C4-2B (cell line): ENCODE measurements at regions not wholly inside any gene's neighbourhood (a gene's known extent, or its start where the extent isn't known, plus 50 kb on each side); places are given as distances from the start of the nearest gene placed in this dataset.

ENCODE experiments used
- H3K27ac ChIP-seq: fragments of 450-650 bp; 2 replicates; pipeline ENCODE4 v1.5.1; 2017
- CTCF ChIP-seq: fragments of 450-650 bp; conservative IDR thresholded peaks from 2 replicates; pipeline ENCODE4 v1.5.1; 2017; ENCODE audit warnings: mild to moderate bottlenecking
- ZFX ChIP-seq: fragments of 450-650 bp; IDR thresholded peaks from 2 replicates; pipeline ENCODE4 v1.6.1; 2017

- TF ChIP-seq ZFX (no peak), CTCF (no peak)
- H3K27ac ChIP-seq, result no peak overlapping the region
Measured at GRCh38 chr5:84487963-84488362, 103.3 kb upstream of the EDIL3 start.

- TF ChIP-seq CTCF (no peak), ZFX (no peak)
- no peak overlapping the region for H3K27ac ChIP-seq
Measured at GRCh38 chr5:84480873-84481637, 96.4 kb upstream of the EDIL3 start.

- no peak for TF ChIP-seq CTCF
- TF ChIP-seq ZFX, result no peak
- no peak overlapping the region for H3K27ac ChIP-seq
Measured at GRCh38 chr5:84478603-84479002, 93.9 kb upstream of the EDIL3 start.

- TF ChIP-seq ZFX, result no peak
- no peak for TF ChIP-seq CTCF
- no peak overlapping the region for H3K27ac ChIP-seq
Measured at GRCh38 chr5:84477485-84477884, 92.8 kb upstream of the EDIL3 start.

GRCh38 chr5:84474126-84474525, 89.4 kb upstream of the EDIL3 start:
- TF ChIP-seq ZFX, result no peak
- no peak for TF ChIP-seq CTCF

DNA sequence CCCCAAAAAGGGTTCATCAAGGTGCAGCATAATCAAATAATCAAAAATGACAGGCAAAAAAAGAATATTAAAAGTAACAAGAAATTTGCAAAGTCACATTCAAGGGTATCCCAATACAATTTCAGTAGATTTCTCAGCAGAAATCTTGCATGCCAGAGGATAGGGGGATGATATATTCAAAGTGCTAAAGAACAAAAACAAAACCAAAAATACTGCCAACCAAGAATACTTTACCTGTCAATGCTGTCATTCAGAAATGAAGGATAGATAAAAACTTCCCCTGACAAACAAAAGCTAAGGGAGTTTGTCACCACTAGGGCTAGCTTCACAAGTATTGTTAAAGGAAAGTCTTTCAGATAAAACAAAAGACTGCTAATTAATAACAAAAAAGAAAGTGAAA, 68.7 kb upstream of the EDIL3 start:
- no peak for TF ChIP-seq ZFX
- no peak for TF ChIP-seq CTCF
- no peak overlapping the region for H3K27ac ChIP-seq

More at GRCh38 chr5:84474126-84474525, 89.4 kb upstream of the EDIL3 start:
- H3K27ac ChIP-seq, result no peak overlapping the region

DNA sequence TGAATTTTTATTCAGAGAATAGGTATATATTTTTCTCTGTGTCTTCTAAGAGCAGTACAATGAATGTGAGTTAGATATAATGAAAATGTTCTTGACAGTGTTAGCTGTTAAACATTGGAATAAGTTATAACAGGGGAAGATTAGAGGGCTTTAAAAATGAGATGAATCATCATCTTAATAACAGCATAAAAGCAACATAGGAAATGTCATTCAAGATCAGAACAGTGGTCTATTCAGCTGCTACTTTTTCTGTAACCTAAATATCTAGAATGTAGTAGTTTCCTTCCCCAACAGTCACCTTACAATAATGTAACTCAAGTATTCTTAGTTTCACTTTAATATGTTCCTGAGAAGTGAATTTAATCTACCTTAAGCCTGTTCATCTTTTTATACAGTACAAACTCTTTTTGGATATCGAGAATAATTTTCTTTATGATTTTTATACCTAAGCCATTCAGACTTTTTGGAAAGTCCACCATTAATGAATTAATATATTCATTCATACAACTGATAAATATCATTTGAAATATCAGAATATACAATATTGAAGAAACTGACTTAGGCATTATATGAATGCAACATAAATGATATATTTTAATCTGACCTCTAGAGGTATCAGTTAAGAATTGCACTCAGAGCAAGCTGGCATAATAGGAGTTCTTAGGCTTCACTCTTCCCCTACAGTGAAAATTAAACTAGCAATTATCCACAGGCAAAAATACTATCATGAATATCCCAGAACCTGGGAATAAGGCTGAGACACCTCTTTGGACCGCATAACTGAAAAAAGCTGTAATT, 66.1 kb upstream of the EDIL3 start:
- H3K27ac ChIP-seq, result no peak overlapping the region
- no peak for TF ChIP-seq ZFX
- peak; percentile 60 for TF ChIP-seq CTCF
